Pancreas (tissue), 10 donors: ENCODE measurements at regions not wholly inside any gene's neighbourhood (a gene's known extent, or its start where the extent isn't known, plus 50 kb on each side); places are given as distances from the start of the nearest gene placed in this dataset.
A peak's percentile ranks its signal among the peaks of the same experiment; 100 is the strongest.

Source experiments
- ATAC-seq, 4 donors: fragments of 200-7000 bp; cut with Tn5 transposase; one replicate each; pipeline versions ENCODE4 v1.8.0 to v1.9.1; 2020; ENCODE audit warnings: mild to moderate bottlenecking in 4 of 4, moderate library complexity in 4 of 4
- DNase-seq, 6 donors: peaks; one replicate each; pipeline ENCODE4 v3.0.0-alpha.2; 2020
- FAIRE-seq: peaks from 2 replicates; lab custom pipeline; 2012; peaks lifted over from hg19 to GRCh38; lab: Jason Lieb, UNC
- H3K27ac ChIP-seq, 4 donors: fragments of 200-600 bp; sonication (generic); 1 replicate in 3 of 4; 2 replicates in 1 of 4; pipeline versions ENCODE4 v1.5.0 to v1.8.0; 2020
- H3K27me3 ChIP-seq, 4 donors: fragments of 200-600 bp; one replicate each; pipeline ENCODE4 v1.8.0; 2021
- H3K36me3 ChIP-seq, 3 donors: fragments of 200-600 bp; sonication (generic) in 1 of 3; one replicate each; pipeline versions ENCODE4 v1.5.0 to v1.8.0; 2020 to 2021
- H3K4me1 ChIP-seq, 3 donors: fragments of 200-600 bp; one replicate each; pipeline ENCODE4 v1.8.0; 2021
- H3K4me3 ChIP-seq, 4 donors: fragments of 200-600 bp; sonication (generic) in 2 of 4; one replicate each; pipeline versions ENCODE4 v1.5.0 to v1.8.0; 2020 to 2021
- H3K9me3 ChIP-seq, 4 donors: fragments of 200-600 bp; one replicate each; pipeline ENCODE4 v1.8.0; 2021
- whole genome bisulfite sequencing, 2 donors: extraction: QIAGEN DNeasy Blood & Tissue Kit; methylation state at CpG; one replicate each; pipeline ENCODE4 v1.1.7; 2013; 5-methylcytosine and 5-hydroxymethylcytosine counted together
- intact Hi-C, 3 donors: fragments of 100-400 bp; cut with DNase I; formaldehyde crosslinking; loops; one replicate each; pipeline versions ENCODE4 v1.11.1 to v1.14.2; 2022
- TF ChIP-seq, protein P1 (sequence below), 4 donors: fragments of 200-600 bp; sonication (generic) in 3 of 4; IDR thresholded peaks; one replicate each; pipeline versions ENCODE4 v1.5.0 to v1.8.0; 2021; ENCODE audit warnings: antibody characterized with exemption in 4 of 4
- donor health status: healthy with polysubstance abuse.
- donor health status: DM: no; HTN: no; CAD: no; lungs with moderate emphysema.
- donor health status: DM: no; HTN: no; CAD: no.
- donor health status: control.
- donor health status: control.
- donor health status: Bipolar disorder and iron deficiency.
- donor health status: DM: yes; HTN: yes; CAD: no.
- donor health status: DM: no; HTN: no; CAD: no.
- donor health status: DM: no; HTN: no; CAD: no.
- donor health status: DM: yes; HTN: yes; CAD: no.

DNA sequence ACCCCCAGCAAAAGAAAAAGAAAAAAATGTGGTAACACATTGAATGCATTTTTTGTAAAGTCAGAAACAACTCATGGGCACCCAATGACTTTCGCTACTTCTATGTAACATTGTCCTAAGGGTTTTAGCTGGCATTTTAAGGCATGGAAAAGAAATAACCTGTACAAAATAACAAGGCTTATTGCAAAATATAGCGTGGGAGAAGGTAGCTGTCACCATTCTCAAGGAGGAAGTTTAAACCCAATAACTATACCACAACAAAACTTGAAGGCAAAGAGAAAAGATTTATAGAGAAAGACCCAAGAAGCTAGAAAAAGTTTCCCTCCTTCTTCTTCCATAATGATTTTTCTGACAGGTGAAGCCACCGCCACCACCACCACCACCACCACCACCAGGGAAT lies 55.7 kb upstream of the ACP3 start:
- Histone ChIP-seq H3K9me3 (no peaks in the 10 kb centered on the region), H3K27me3 (no peaks in the 10 kb centered on the region), H3K27ac (no peak overlapping the region), H3K4me3 (no peak overlapping the region), H3K36me3 (no peaks in the 10 kb centered on the region), H3K4me1 (peaks cover 0 to 3% (median 0%) of the 10 kb centered on the region in 3 donors)
- no peak for DNase-seq
- intact Hi-C loops, result no loop called here
- no peak for ATAC-seq
- no peak for FAIRE-seq
- TF ChIP-seq, protein P1, sequence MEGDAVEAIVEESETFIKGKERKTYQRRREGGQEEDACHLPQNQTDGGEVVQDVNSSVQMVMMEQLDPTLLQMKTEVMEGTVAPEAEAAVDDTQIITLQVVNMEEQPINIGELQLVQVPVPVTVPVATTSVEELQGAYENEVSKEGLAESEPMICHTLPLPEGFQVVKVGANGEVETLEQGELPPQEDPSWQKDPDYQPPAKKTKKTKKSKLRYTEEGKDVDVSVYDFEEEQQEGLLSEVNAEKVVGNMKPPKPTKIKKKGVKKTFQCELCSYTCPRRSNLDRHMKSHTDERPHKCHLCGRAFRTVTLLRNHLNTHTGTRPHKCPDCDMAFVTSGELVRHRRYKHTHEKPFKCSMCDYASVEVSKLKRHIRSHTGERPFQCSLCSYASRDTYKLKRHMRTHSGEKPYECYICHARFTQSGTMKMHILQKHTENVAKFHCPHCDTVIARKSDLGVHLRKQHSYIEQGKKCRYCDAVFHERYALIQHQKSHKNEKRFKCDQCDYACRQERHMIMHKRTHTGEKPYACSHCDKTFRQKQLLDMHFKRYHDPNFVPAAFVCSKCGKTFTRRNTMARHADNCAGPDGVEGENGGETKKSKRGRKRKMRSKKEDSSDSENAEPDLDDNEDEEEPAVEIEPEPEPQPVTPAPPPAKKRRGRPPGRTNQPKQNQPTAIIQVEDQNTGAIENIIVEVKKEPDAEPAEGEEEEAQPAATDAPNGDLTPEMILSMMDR (IDR thresholded peaks at IDR 0.05), result no peak
- WGBS, 2 donors, result 88 to 92% methylated on average over 3 of the region's 3 CpGs

DNA sequence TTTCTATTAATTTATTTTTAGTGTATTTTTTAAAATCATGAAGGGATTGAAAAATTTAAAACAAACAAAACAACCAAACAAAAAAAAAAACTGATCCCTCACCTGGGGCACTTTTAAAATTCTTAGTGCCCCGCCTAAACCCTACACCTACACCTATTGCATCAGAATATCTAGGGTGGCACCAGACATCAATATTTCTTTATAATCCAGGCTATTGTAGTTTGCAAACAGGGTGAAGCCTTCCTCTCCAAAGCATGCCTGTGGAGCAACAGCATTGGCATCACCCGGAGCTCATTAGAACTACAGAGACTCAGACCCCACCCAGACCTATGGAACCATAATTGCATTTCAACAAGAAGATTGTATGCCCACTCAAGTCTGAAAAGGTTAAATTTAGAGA lies 54.9 kb upstream of the ACP3 start:
- ATAC-seq, result no peak
- FAIRE-seq, result no peak
- 89 to 93% methylated on average over 2 of the region's 2 CpGs for WGBS, 2 donors
- Histone ChIP-seq H3K4me1 (peaks cover 0 to 1% (median 0%) of the 10 kb centered on the region in 3 donors), H3K4me3 (no peak overlapping the region), H3K27ac (no peak overlapping the region), H3K9me3 (no peaks in the 10 kb centered on the region), H3K36me3 (no peaks in the 10 kb centered on the region), H3K27me3 (no peaks in the 10 kb centered on the region)
- intact Hi-C loops, result no loop called here
- no peak for DNase-seq
- TF ChIP-seq, protein P1 (IDR thresholded peaks at IDR 0.05), result no peak

DNA sequence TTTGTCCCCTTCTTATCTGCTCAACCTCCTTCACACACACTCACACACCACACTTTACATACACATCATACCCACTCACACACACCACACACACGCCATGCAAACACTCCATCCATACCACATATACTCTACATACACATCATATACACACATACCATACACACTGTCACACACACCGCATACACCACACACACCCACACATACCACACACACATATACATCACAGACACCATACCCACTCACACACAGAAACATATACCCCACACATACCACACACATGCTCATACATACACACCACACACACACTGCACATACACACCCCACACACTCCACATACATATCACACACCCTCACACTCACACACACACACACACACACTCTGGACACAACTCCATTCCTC lies 54.3 kb upstream of the ACP3 start:
- Histone ChIP-seq H3K36me3 (no peaks in the 10 kb centered on the region), H3K9me3 (no peaks in the 10 kb centered on the region), H3K27me3 (no peaks in the 10 kb centered on the region), H3K27ac (no peak overlapping the region), H3K4me3 (no peak overlapping the region), H3K4me1 (no peaks in the 10 kb centered on the region)
- DNase-seq (no peak), FAIRE-seq (no peak), ATAC-seq (no peak)
- TF ChIP-seq, protein P1 (IDR thresholded peaks at IDR 0.05), result no peak
- intact Hi-C loops, result no loop called here
- WGBS, 2 donors, result 84 to 90% methylated on average over 2 of the region's 2 CpGs

DNA sequence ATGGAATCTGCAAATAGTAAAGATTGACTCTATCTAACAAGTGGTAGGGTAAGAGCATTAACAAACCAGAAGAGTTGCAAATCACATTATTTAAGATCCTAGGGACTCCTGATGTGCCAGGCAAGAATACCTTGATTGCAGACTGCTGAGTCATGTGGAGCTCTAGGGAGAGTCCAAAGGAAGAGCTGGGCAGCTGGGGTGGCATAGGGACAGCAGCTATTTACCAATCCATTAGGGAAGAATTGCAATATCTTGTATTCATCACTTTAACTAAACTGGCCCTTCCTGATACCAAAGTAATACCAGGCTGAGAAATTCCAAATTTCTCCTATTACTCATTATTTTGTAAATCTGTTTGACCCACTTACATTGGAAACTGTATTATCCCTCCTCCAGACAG lies 52.2 kb upstream of the ACP3 start:
- H3K4me1 ChIP-seq, result no peaks in the 10 kb centered on the region
- TF ChIP-seq, protein P1 (IDR thresholded peaks at IDR 0.05), result no peak
- DNase-seq (no peak), ATAC-seq (peak in 2 of 4 donors; percentile 55 to 67), FAIRE-seq (no peak)
- no peak overlapping the region for H3K27ac ChIP-seq
- intact Hi-C loops, result no loop called here
- no peak overlapping the region for H3K4me3 ChIP-seq
- no peaks in the 10 kb centered on the region for H3K9me3 ChIP-seq
- no peaks in the 10 kb centered on the region for H3K36me3 ChIP-seq
- no peaks in the 10 kb centered on the region for H3K27me3 ChIP-seq

DNA sequence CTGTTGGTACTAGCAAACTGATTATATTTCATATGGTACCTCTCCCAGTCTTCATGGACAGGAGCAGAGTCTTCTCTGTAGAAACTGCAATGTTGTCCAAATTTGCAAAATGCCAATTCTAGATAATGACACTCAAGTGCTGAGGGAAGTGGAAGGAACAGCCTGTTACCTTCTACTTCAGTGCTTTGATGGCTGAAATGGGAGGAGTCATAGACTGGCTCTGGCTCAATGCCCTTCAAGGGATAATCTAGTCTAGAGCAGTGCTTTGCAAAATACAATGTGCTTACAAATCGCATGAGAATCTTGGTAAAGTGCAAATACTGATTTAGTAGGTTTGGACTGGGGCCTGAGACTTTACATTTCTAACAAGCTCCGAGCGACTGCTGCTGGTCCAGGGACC lies 51.7 kb upstream of the ACP3 start:
- intact Hi-C loops, result no loop called here
- TF ChIP-seq, protein P1 (IDR thresholded peaks at IDR 0.05), result no peak
- WGBS, 2 donors, result 81 to 87% methylated on average over 3 of the region's 3 CpGs
- Histone ChIP-seq H3K9me3 (no peaks in the 10 kb centered on the region), H3K36me3 (no peaks in the 10 kb centered on the region), H3K27ac (no peak overlapping the region), H3K4me1 (no peaks in the 10 kb centered on the region), H3K27me3 (no peaks in the 10 kb centered on the region), H3K4me3 (no peak overlapping the region)
- DNase-seq (no peak), ATAC-seq (peak in 2 of 4 donors; percentile 66 to 83), FAIRE-seq (no peak)
